OCI-M2 (cell line): ENCODE measurements at regions not wholly inside any gene's neighbourhood (a gene's known extent, or its start where the extent isn't known, plus 50 kb on each side); places are given as distances from the start of the nearest gene placed in this dataset.
"Not testable (repeated sequence)": the region's sequence is repeated elsewhere in the genome, so short reads cannot be mapped to it uniquely, and the experiment has no call there.

ENCODE experiments used
- DNase-seq: peaks from one replicate; lab custom pipeline; 2025; ENCODE audit not compliant: unreplicated experiment; lab: John Stamatoyannopoulos, UW

GRCh38 chr6:119683031-119683430 is 333.5 kb upstream of the MAN1A1 start:
- DNase-seq, result no peak

- DNase-seq, result no peak
These were observed 329.4 kb upstream of the MAN1A1 start for GRCh38 chr6:119678961-119679360.

GRCh38 chr6:119677384-119677783 is 327.8 kb upstream of the MAN1A1 start:
- no peak for DNase-seq

GRCh38 chr6:119676961-119677360 is 327.4 kb upstream of the MAN1A1 start:
- no peak for DNase-seq

GRCh38 chr6:119676230-119676629 is 326.7 kb upstream of the MAN1A1 start:
- DNase-seq, result no peak

GRCh38 chr6:119673741-119674140 is 324.2 kb upstream of the MAN1A1 start:
- DNase-seq, result no peak

- no peak for DNase-seq
These were observed 323.2 kb upstream of the MAN1A1 start for GRCh38 chr6:119672725-119673124.

GRCh38 chr6:119671105-119671504 is 321.5 kb upstream of the MAN1A1 start:
- no peak for DNase-seq

- DNase-seq, result no peak
These were observed 319.7 kb upstream of the MAN1A1 start for GRCh38 chr6:119669221-119669620.

GRCh38 chr6:119665432-119665831 is 315.9 kb upstream of the MAN1A1 start:
- DNase-seq, result not testable (repeated sequence)

GRCh38 chr6:119661628-119662027 is 312.1 kb upstream of the MAN1A1 start:
- DNase-seq, result no peak

GRCh38 chr6:119661078-119661477 is 311.5 kb upstream of the MAN1A1 start:
- DNase-seq, result no peak

GRCh38 chr6:119658917-119659316 is 309.4 kb upstream of the MAN1A1 start:
- DNase-seq, result no peak

GRCh38 chr6:119655124-119655523 is 305.6 kb upstream of the MAN1A1 start:
- DNase-seq, result no peak

GRCh38 chr6:119653329-119653728 is 303.8 kb upstream of the MAN1A1 start:
- DNase-seq, result no peak

- no peak for DNase-seq
These were observed 300.0 kb upstream of the MAN1A1 start for GRCh38 chr6:119649531-119649930.

GRCh38 chr6:119647309-119647708 is 297.7 kb upstream of the MAN1A1 start:
- no peak for DNase-seq

GRCh38 chr6:119643876-119644275 is 294.3 kb upstream of the MAN1A1 start:
- DNase-seq, result no peak

- DNase-seq, result no peak
These were observed 288.2 kb upstream of the MAN1A1 start for GRCh38 chr6:119637768-119638167.

- no peak for DNase-seq
These were observed 286.5 kb upstream of the MAN1A1 start for GRCh38 chr6:119636060-119636459.

GRCh38 chr6:119633461-119633860 is 283.9 kb upstream of the MAN1A1 start:
- no peak for DNase-seq

GRCh38 chr6:119630561-119631192 is 281.1 kb upstream of the MAN1A1 start:
- DNase-seq, result no peak
